ENCODE measurements at regions not wholly inside any gene's neighbourhood (a gene's known extent, or its start where the extent isn't known, plus 50 kb on each side); places are given as distances from the start of the nearest gene placed in this dataset.

GRCh38 chr1:198856601-198857000, 217.8 kb downstream of the PTPRC start:
- Histone ChIP-seq H3K27me3 (no peaks in the 10 kb centered on the region), H3K4me3 (no peak overlapping the region), H3K4me1 (no peaks in the 10 kb centered on the region), H3K9me3 (no peaks in the 10 kb centered on the region), H3K36me3 (replicated peaks in 1 of 2; ENCODE audit: insufficient read depth in 1 of 2, low read depth in 2 of 2) (no peaks in the 10 kb centered on the region), H3K27ac (no peak overlapping the region)
- ATAC-seq = no peak
- intact Hi-C loops (cut with DNase I) = no loop called here
- no peak for DNase-seq
- WGBS, 2 donors = 68 to 69% methylated on average over 2 of the region's 2 CpGs
- TF ChIP-seq CTCF (IDR thresholded peaks at IDR 0.05) (no peak), POLR2A (IDR thresholded peaks at IDR 0.05) (no peak)

- Histone ChIP-seq H3K27ac (no peak overlapping the region), H3K36me3 (replicated peaks in 1 of 2; ENCODE audit: insufficient read depth in 1 of 2, low read depth in 2 of 2) (no peaks in the 10 kb centered on the region), H3K9me3 (no peaks in the 10 kb centered on the region), H3K27me3 (no peaks in the 10 kb centered on the region), H3K4me1 (no peaks in the 10 kb centered on the region), H3K4me3 (no peak overlapping the region)
- 82 to 86% methylated on average over 2 of the region's 2 CpGs for WGBS, 2 donors
- DNase-seq = no peak
- ATAC-seq = no peak
- TF ChIP-seq CTCF (IDR thresholded peaks at IDR 0.05) (no peak), POLR2A (IDR thresholded peaks at IDR 0.05) (no peak)
- intact Hi-C loops (cut with DNase I) = no loop called here
These were observed 219.2 kb downstream of the PTPRC start for GRCh38 chr1:198858033-198858432.

- Histone ChIP-seq H3K36me3 (replicated peaks in 1 of 2; ENCODE audit: insufficient read depth in 1 of 2, low read depth in 2 of 2) (no peaks in the 10 kb centered on the region), H3K27me3 (no peaks in the 10 kb centered on the region), H3K4me1 (no peaks in the 10 kb centered on the region), H3K4me3 (no peak overlapping the region), H3K27ac (no peak overlapping the region), H3K9me3 (no peaks in the 10 kb centered on the region)
- intact Hi-C loops (cut with DNase I) = no loop called here
- DNase-seq (no peak), ATAC-seq (no peak)
- 26 to 34% methylated on average over 2 of the region's 2 CpGs for WGBS, 2 donors
- TF ChIP-seq CTCF (IDR thresholded peaks at IDR 0.05) (no peak), POLR2A (IDR thresholded peaks at IDR 0.05) (no peak)
These were observed 221.5 kb downstream of the PTPRC start for GRCh38 chr1:198860371-198860770.

GRCh38 chr1:198861636-198862035, 222.8 kb downstream of the PTPRC start:
- intact Hi-C loops (cut with DNase I) = no loop called here
- 62 to 65% methylated on average over 2 of the region's 2 CpGs for WGBS, 2 donors
- ATAC-seq (no peak), DNase-seq (no peak)
- H3K27ac ChIP-seq = no peak overlapping the region
- no peaks in the 10 kb centered on the region for H3K9me3 ChIP-seq
- no peak overlapping the region for H3K4me3 ChIP-seq
- no peak for TF ChIP-seq CTCF (IDR thresholded peaks at IDR 0.05)
- no peak for TF ChIP-seq POLR2A (IDR thresholded peaks at IDR 0.05)
- H3K4me1 ChIP-seq = no peaks in the 10 kb centered on the region
- H3K27me3 ChIP-seq = no peaks in the 10 kb centered on the region
- no peaks in the 10 kb centered on the region for H3K36me3 ChIP-seq (replicated peaks in 1 of 2; ENCODE audit: insufficient read depth in 1 of 2, low read depth in 2 of 2)

- Histone ChIP-seq H3K4me1 (no peaks in the 10 kb centered on the region), H3K4me3 (no peak overlapping the region), H3K36me3 (replicated peaks in 1 of 2; ENCODE audit: insufficient read depth in 1 of 2, low read depth in 2 of 2) (no peaks in the 10 kb centered on the region), H3K27me3 (no peaks in the 10 kb centered on the region), H3K27ac (no peak overlapping the region), H3K9me3 (no peaks in the 10 kb centered on the region)
- TF ChIP-seq POLR2A (IDR thresholded peaks at IDR 0.05) = no peak
- no peak for TF ChIP-seq CTCF (IDR thresholded peaks at IDR 0.05)
- ATAC-seq (no peak), DNase-seq (no peak)
- 57 to 71% methylated on average over 4 of the region's 4 CpGs for WGBS, 2 donors
- intact Hi-C loops (cut with DNase I) = no loop called here
These were observed 225.9 kb downstream of the PTPRC start for GRCh38 chr1:198864695-198865094.
